T-helper 1 cell treated with Interleukin-12 subunit alpha and Interleukin-12 subunit beta and Interleukin-4 antibody, amounts not matched to agents 30 ng/mL and 1 ng/mL, for 36 hours (primary cell): ENCODE measurements at regions not wholly inside any gene's neighbourhood (a gene's known extent, or its start where the extent isn't known, plus 50 kb on each side); places are given as distances from the start of the nearest gene placed in this dataset.

Source experiments
- intact Hi-C: fragments of 100-400 bp; cut with micrococcal nuclease; formaldehyde crosslinking; loops from one replicate; pipeline ENCODE4 v1.15.1; 2024

- intact Hi-C loops = no loop called here
These were observed 367.9 kb downstream of the FAM133A start for GRCh38 chrX:94041881-94042280.

GRCh38 chrX:94045724-94046123 is 371.7 kb downstream of the FAM133A start:
- intact Hi-C loops = no loop called here

DNA sequence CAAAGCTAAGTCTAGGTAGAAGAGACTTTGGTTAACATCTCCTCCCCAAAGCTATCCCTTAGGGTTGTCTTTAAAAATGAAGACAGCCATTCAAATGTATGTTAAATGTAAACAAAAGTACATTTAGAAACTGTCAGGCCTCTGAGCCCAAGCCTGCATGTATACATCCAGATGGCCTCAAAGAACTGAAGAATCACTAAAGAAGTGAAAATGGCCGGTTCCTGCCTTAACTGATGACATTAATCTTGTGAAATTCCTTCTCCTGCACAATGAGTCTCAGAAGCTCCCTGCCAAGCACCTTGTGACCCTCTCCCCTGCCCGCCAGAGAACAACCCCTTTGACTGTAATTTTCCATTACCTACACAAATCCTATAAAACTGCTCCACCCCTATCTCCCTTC is 377.9 kb downstream of the FAM133A start:
- intact Hi-C loops = no loop called here

DNA sequence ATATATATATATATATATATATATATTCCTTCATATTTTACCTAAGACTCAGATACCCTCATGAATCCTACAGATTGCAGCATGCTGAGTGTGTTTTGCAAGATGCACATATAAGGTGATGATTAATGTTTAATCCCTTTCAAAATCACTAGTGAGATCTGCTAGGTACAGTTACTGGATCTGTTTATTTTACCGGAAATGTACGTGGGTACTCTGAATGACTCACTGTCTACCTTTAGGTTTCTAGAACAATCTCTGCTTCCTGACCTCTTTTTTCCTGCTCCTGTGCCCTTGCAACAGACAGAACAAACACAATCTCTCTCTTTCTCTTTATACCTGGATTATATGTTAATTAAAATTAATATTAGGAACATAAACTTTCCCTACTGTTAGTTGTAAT is 379.6 kb downstream of the FAM133A start:
- intact Hi-C loops = no loop called here

DNA sequence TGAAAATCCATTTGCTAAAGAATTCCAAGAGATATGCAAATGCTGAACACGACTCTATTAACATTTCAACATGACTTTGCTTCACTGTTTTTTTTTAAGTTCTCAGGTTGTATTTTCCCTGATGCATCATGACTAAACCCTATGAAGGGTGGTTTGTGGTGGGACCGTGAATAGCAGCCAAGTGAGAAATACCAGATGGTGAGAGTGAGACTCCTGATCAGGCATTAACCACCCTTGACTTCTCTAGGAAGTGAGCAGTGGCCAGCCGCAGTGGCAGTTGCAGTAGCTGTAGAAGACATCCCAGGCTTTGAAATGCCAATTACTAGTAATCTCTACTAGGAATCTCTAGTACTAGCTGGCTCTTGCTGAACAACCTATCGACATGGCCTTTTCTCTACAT is 383.4 kb downstream of the FAM133A start:
- intact Hi-C loops = no loop called here

- intact Hi-C loops = loop anchor here (1.0 kb wide), 1 partner anchor 185 kb away; no protein-coding TSS in a partner anchor
These were observed 384.8 kb downstream of the FAM133A start for GRCh38 chrX:94058728-94059382.

GRCh38 chrX:94065091-94065490 is 391.1 kb downstream of the FAM133A start:
- intact Hi-C loops = no loop called here

GRCh38 chrX:94089149-94089548 is 415.1 kb downstream of the FAM133A start:
- intact Hi-C loops = no loop called here

DNA sequence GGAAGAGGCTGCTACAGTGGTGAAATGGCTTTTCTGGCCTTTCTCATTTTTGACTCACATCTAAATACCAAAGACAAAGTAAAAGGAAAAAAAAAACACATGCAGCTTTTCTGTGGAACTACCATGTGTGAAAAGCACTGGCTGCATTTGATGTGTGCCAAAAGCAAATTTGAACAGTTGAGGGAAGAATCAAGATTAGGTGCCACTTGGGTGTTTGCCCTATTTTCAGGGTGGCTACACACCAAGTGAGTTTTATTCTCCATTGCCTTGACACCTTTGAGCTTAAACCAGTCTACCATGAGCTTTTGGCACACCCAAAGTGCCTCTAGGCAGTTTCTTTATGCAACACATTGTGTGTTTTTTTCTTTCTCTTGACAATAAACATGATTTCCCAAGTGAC is 423.9 kb downstream of the FAM133A start:
- intact Hi-C loops = no loop called here

GRCh38 chrX:94107981-94108380 is 434.0 kb downstream of the FAM133A start:
- intact Hi-C loops = no loop called here

GRCh38 chrX:94114362-94114761 is 440.4 kb downstream of the FAM133A start:
- intact Hi-C loops = no loop called here

- intact Hi-C loops = no loop called here
These were observed 447.8 kb downstream of the FAM133A start for GRCh38 chrX:94121799-94122198.

GRCh38 chrX:94123062-94123461 is 449.1 kb downstream of the FAM133A start:
- intact Hi-C loops = no loop called here

DNA sequence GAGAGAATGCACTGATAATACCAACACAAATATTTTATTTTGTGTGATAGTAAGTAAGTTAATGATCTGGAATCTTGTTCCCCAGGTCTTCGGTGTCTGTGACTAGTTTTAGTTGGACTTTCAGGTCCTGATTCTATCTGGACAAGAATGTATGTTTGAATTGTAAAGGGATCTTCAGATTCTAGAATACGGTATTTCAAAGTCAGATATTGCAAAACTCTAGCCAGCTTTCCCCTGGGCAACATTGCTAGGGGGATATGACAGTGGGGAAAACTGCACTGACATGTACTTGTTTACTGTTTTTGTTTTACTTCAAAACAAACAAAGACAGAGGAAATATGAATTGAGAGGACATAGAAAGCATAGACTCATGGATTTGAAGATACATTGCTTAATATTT is 489.0 kb downstream of the FAM133A start:
- intact Hi-C loops = loop anchor here (10.0 kb wide), 1 partner anchor 62 kb away; no protein-coding TSS in a partner anchor

DNA sequence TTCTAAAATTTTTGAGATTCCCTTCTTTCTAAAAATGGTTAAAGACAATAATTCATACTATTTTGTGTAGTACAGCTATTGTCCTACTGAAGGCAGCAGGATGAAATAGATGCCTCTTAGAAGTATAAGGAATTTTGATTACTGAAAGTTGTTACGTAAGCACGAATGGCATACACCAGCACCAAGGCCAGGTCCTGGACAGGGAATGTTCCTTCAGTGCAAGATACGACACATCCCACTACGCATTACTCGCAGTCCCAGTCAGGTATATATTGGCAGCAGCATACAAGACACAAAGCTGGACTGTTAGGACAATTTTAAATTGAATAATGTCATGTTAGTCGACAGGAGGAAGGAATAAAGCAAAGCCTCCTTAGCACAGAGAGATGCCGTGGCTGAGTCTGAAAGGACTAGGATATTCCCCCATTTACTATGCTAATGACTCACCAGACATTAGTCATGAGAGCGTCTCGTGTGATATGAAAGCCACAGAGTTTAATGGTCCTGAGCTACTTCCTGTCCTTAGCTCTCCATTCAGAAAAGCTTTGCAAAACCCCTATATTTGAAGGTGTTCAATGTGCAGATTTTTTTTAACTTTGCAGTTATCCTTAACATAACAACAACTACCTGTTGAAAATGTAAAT is 504.3 kb downstream of the FAM133A start:
- intact Hi-C loops = no loop called here

- intact Hi-C loops = no loop called here
These were observed 530.5 kb downstream of the FAM133A start for GRCh38 chrX:94204524-94204923.

- intact Hi-C loops = no loop called here
These were observed 542.7 kb downstream of the FAM133A start for GRCh38 chrX:94216738-94217137.

DNA sequence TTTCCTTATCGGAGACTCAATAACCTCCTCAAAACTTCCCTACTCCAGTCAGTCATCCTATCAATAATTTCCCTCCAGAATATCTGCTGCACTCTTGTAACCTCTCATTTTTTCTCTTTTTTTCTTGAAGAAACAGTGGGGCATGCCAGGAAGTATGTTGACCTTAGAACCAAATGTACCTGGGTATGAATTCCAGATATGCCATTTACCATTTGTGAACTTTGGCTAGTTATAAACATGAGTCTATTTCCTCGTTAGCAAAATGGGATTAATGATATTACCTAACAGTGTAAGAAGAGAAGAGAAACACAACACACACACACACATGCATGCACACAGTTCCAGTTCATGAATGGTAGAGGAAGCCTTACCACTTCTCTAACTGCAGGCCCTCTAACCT is 578.2 kb downstream of the FAM133A start:
- intact Hi-C loops = no loop called here

GRCh38 chrX:94256396-94256795 is 582.4 kb downstream of the FAM133A start:
- intact Hi-C loops = no loop called here

GRCh38 chrX:94265323-94265722 is 591.3 kb downstream of the FAM133A start:
- intact Hi-C loops = no loop called here

DNA sequence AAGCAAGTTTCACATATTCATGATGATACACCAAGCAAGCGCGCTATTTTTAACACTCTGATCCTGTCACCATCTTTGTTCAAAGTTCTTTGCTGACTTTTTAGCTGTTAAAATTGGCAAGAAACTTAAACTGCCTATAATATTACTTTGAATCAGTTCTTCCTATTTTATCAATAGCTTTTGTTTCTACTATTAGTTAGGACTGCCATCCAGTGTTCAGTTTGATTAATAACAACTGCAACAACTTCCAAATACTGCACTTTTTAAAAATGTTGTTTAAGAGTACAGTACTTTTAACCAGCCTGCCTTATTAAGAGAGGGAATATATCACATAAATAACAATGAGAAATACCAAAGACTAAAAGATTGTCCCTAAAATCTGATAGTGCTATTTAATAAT is 614.3 kb downstream of the FAM133A start:
- intact Hi-C loops = no loop called here

GRCh38 chrX:94288972-94289371 is 615.0 kb downstream of the FAM133A start:
- intact Hi-C loops = no loop called here

GRCh38 chrX:94302446-94302845 is 628.4 kb downstream of the FAM133A start:
- intact Hi-C loops = no loop called here
